ENCODE measurements at regions not wholly inside any gene's neighbourhood (a gene's known extent, or its start where the extent isn't known, plus 50 kb on each side); places are given as distances from the start of the nearest gene placed in this dataset.

DNA sequence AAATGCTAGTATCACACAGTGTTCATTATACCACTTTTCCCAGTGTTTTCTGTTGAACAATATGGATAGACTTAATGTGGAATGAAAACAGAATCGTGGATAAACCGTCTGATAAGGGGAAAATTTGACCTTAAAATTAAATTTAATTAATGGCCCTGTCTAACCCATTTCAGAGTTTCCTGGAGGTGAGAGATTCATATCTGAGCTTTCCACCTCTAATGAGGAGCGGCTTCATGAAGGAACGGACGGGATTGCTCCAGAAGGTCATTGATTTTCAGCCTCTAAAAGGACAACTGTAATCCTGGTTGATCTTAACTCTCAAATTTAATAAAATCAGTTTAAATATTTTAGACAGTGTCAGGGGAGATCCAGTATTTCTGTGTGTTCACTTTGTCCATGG is 874.9 kb downstream of the GRID1 start:
- H3K4me1 Mint-ChIP-seq: peaks cover 15 to 19% of the 10 kb centered on the region in 2 experiments
- no peak overlapping the region for H4K8ac ChIP-seq (replicated peaks; ENCODE audit: insufficient read length, low read depth, low read length)
- no peak overlapping the region for H2BK12ac ChIP-seq (ENCODE audit: insufficient read length, low read depth, low read length)
- no peak overlapping the region for H2BK5ac ChIP-seq (ENCODE audit: insufficient read length, low read length)
- TF ChIP-seq, protein P1, sequence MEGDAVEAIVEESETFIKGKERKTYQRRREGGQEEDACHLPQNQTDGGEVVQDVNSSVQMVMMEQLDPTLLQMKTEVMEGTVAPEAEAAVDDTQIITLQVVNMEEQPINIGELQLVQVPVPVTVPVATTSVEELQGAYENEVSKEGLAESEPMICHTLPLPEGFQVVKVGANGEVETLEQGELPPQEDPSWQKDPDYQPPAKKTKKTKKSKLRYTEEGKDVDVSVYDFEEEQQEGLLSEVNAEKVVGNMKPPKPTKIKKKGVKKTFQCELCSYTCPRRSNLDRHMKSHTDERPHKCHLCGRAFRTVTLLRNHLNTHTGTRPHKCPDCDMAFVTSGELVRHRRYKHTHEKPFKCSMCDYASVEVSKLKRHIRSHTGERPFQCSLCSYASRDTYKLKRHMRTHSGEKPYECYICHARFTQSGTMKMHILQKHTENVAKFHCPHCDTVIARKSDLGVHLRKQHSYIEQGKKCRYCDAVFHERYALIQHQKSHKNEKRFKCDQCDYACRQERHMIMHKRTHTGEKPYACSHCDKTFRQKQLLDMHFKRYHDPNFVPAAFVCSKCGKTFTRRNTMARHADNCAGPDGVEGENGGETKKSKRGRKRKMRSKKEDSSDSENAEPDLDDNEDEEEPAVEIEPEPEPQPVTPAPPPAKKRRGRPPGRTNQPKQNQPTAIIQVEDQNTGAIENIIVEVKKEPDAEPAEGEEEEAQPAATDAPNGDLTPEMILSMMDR (conservative IDR thresholded peaks at IDR 0.05): no peak
- no peak overlapping the region for H3K18ac ChIP-seq (ENCODE audit: insufficient read length, low read depth, low read length)
- H2BK15ac ChIP-seq (ENCODE audit: low read depth, low read length): no peak overlapping the region
- H4K20me1 ChIP-seq (ENCODE audit: control insufficient read depth, insufficient read depth, insufficient read length): no peaks in the 10 kb centered on the region
- no peak overlapping the region for H3K9ac ChIP-seq (ENCODE audit: extremely low read depth, insufficient read length, low read length)
- H3K9me3 ChIP-seq (ENCODE audit: control insufficient read depth, low read depth, low read length): no peaks in the 10 kb centered on the region
- no peak overlapping the region for H4K91ac ChIP-seq (ENCODE audit: insufficient read length, low read depth, low read length)
- H3K36me3 Mint-ChIP-seq (ENCODE audit: insufficient read depth in 1 of 3, low read depth in 3 of 3): no peaks in the 10 kb centered on the region
- H3K4me3 Mint-ChIP-seq: no peak overlapping the region
- H4K5ac ChIP-seq (ENCODE audit: insufficient read length, low read depth, low read length): no peak overlapping the region
- no peak overlapping the region for H2BK20ac ChIP-seq (ENCODE audit: low read depth, low read length, poor library complexity, severe bottlenecking)
- H3K4ac ChIP-seq (ENCODE audit: low read depth, low read length): no peak overlapping the region
- H3K27me3 Mint-ChIP-seq (ENCODE audit: low read depth): peaks cover 59% of the 10 kb centered on the region
- DNase-seq: no peak
- H3K79me1 ChIP-seq (ENCODE audit: insufficient read depth, low read depth, low read length, poor library complexity, severe bottlenecking): no peaks in the 10 kb centered on the region
- peaks cover 5% of the 10 kb centered on the region; the same call in 1 of the 2 replicates for H3K4me1 ChIP-seq (ENCODE audit: insufficient read depth, low read length)
- no CpG with 5 or more reads among the region's 5 CpGs for WGBS (ENCODE audit: extremely low coverage, insufficient read length, low lambda C conversion rate)
- H3K23me2 ChIP-seq (ENCODE audit: insufficient read length, low read depth, low read length, poor library complexity, severe bottlenecking): no peaks in the 10 kb centered on the region
- no peak overlapping the region for H3K27ac ChIP-seq (ENCODE audit: insufficient read length, low read depth, low read length)
- no peak overlapping the region for H3K56ac ChIP-seq (ENCODE audit: insufficient read length, low read depth, low read length)
- peaks cover 9% of the 10 kb centered on the region for H3K27me3 ChIP-seq (ENCODE audit: insufficient read depth, low read length)
- no peak overlapping the region for H3K4me2 ChIP-seq (ENCODE audit: insufficient read depth, insufficient read length, low read length)
- no peak overlapping the region for H2BK120ac ChIP-seq (ENCODE audit: low read depth, low read length, poor library complexity, severe bottlenecking)
- no peak overlapping the region for H2AFZ ChIP-seq (ENCODE audit: low read length)
- H2AK5ac ChIP-seq (ENCODE audit: insufficient read length, low read length): no peak overlapping the region
- no peak overlapping the region for H3K14ac ChIP-seq (ENCODE audit: insufficient read depth, low read length)
- no peaks in the 10 kb centered on the region for H3K9me3 Mint-ChIP-seq
- no peak overlapping the region for H3T11ph ChIP-seq (ENCODE audit: low read length)
- H3K27ac Mint-ChIP-seq: no peak overlapping the region
- no peaks in the 10 kb centered on the region for H3K79me2 ChIP-seq (ENCODE audit: insufficient read depth, low read length)
- H3K23ac ChIP-seq (ENCODE audit: insufficient read length, low read depth, low read length): no peak overlapping the region

Measured in H9 (cell line).